ENCODE measurements at regions not wholly inside any gene's neighbourhood (a gene's known extent, or its start where the extent isn't known, plus 50 kb on each side); places are given as distances from the start of the nearest gene placed in this dataset.

DNA sequence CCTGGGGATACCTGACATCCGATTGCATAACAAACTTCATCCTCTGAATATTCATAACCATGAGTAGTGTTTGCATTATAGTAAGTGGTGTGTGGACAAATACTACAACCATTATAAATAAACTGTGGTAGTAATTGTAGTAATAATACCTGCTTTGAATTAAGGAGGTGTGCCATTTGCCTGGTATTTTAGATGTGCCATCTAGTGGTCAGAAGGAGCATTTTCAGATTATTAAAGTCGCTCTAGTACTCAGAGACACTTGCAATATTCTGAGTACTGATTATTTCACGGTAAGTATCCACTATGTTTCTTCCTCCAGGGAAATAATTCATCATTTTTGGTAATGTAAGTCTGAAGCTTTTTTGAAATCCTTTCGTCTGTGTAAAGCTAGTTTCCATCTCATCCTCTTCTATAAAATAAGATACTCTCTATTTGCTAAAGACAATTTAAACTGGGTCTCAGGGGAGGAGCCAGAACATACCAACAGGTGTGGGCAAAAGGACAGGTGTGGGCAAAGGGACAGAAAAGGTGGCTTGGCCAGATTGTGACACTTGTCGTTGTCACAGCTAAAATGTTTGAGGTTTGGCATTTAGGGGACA, 115.3 kb upstream of the WDR11 start:
- H3K27ac ChIP-seq (ENCODE audit: low read depth in 1 of 3, low read length in 2 of 3) = no peak overlapping the region
- peaks cover 0 to 10% (median 3%) of the 10 kb centered on the region in 3 donors for H3K27me3 ChIP-seq (ENCODE audit: control insufficient read depth in 3 of 3, insufficient read depth in 3 of 3, low read length in 3 of 3)
- H3K9me3 ChIP-seq (ENCODE audit: control insufficient read depth in 2 of 2, insufficient read depth in 1 of 2, low read depth in 1 of 2, low read length in 1 of 2) = no peaks in the 10 kb centered on the region
- FAIRE-seq = no peak
- peak; percentile 9 to 12 for DNase-seq
- no peaks in the 10 kb centered on the region for H3K36me3 ChIP-seq (ENCODE audit: control insufficient read depth in 3 of 3, insufficient read depth in 2 of 3, low read depth in 1 of 3, low read length in 3 of 3)
- H3K4me3 ChIP-seq (ENCODE audit: low read depth in 1 of 3, low read length in 3 of 3) = no peak overlapping the region
- H3K4me1 ChIP-seq (ENCODE audit: control insufficient read depth in 3 of 3, insufficient read depth in 2 of 3, low read depth in 1 of 3, low read length in 2 of 3) = no peaks in the 10 kb centered on the region
- 37 to 52% (median 43%) methylated on average over 5 of the region's 5 CpGs for WGBS, 3 donors

DNA sequence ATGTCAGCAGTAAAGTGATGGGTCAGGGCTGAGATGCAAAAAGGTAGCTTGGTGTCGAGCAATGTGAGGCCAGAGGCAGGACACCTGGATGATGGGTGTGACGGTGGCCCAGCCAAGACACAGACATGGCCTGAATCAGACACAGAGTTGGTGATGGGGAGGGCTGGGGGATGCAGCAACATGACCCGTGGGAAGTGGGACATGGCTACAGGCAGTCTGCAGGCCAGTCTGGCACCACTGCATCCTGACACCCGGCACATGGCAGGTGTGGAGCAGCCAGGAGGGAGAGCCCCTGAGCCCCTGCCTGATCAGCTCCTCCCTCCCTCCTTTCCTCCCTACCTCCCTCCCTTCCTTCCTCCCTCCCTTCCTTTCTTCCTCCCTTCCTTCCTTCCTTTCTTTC, 114.8 kb upstream of the WDR11 start:
- FAIRE-seq (no peak), DNase-seq (no peak)
- peaks cover under 1 to 10% (median 3%) of the 10 kb centered on the region in 3 donors for H3K27me3 ChIP-seq (ENCODE audit: control insufficient read depth in 3 of 3, insufficient read depth in 3 of 3, low read length in 3 of 3)
- no peaks in the 10 kb centered on the region for H3K36me3 ChIP-seq (ENCODE audit: control insufficient read depth in 3 of 3, insufficient read depth in 2 of 3, low read depth in 1 of 3, low read length in 3 of 3)
- WGBS, 3 donors = 45 to 73% (median 63%) methylated on average over 4 of the region's 4 CpGs
- H3K4me1 ChIP-seq (ENCODE audit: control insufficient read depth in 3 of 3, insufficient read depth in 2 of 3, low read depth in 1 of 3, low read length in 2 of 3) = no peaks in the 10 kb centered on the region
- no peaks in the 10 kb centered on the region for H3K9me3 ChIP-seq (ENCODE audit: control insufficient read depth in 2 of 2, insufficient read depth in 1 of 2, low read depth in 1 of 2, low read length in 1 of 2)
- no peak overlapping the region for H3K4me3 ChIP-seq (ENCODE audit: low read depth in 1 of 3, low read length in 3 of 3)
- no peak overlapping the region for H3K27ac ChIP-seq (ENCODE audit: low read depth in 1 of 3, low read length in 2 of 3)

DNA sequence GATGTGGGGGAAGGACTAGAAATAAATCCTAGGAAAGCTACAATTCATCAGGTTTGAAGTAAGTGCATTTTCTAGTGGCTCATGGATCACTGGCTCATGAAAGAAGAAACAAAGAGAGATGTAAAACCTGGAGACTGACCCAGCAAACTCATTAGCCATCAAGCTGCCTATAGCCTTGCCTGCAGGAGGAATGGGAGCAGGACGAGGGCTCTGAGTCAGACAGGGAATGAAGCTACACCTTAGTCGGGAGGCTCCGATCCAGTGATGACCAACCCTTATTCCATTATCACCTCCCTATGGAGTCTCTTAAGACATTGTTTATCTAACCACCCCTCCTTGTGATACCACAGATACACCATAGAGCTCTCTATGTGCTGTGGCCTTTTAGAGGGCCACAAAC, 112.5 kb upstream of the WDR11 start:
- 32 to 60% (median 51%) methylated on average over 3 of the region's 3 CpGs for WGBS, 3 donors
- Histone ChIP-seq H3K27me3 (ENCODE audit: control insufficient read depth in 3 of 3, insufficient read depth in 3 of 3, low read length in 3 of 3) (peaks cover 2 to 10% (median 3%) of the 10 kb centered on the region in 3 donors), H3K4me3 (ENCODE audit: low read depth in 1 of 3, low read length in 3 of 3) (no peak overlapping the region), H3K4me1 (ENCODE audit: control insufficient read depth in 3 of 3, insufficient read depth in 2 of 3, low read depth in 1 of 3, low read length in 2 of 3) (no peaks in the 10 kb centered on the region), H3K36me3 (ENCODE audit: control insufficient read depth in 3 of 3, insufficient read depth in 2 of 3, low read depth in 1 of 3, low read length in 3 of 3) (no peaks in the 10 kb centered on the region), H3K27ac (ENCODE audit: low read depth in 1 of 3, low read length in 2 of 3) (no peak overlapping the region), H3K9me3 (ENCODE audit: control insufficient read depth in 2 of 2, insufficient read depth in 1 of 2, low read depth in 1 of 2, low read length in 1 of 2) (no peaks in the 10 kb centered on the region)
- FAIRE-seq = no peak
- no peak for DNase-seq

DNA sequence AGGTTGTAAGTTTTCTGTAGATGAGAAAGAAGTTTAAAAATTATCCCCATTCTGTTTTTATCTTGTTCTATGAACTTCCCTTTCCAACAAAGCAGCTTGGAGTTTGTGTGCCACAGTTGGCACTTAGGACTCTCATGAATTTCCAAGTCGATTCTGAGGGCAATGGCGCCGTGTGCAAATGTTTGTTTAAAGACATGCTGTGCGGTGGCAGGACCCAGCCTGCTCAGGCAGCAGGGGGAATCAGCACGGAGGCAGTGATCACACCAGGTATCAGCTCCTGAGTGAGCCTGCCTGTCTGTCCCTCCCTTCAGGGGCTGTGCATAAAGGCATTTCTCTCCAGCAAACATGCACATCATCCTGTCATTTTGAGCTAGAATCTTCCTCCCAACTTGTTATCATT, 109.8 kb upstream of the WDR11 start:
- H3K36me3 ChIP-seq (ENCODE audit: control insufficient read depth in 3 of 3, insufficient read depth in 2 of 3, low read depth in 1 of 3, low read length in 3 of 3) = no peaks in the 10 kb centered on the region
- H3K27me3 ChIP-seq (ENCODE audit: control insufficient read depth in 3 of 3, insufficient read depth in 3 of 3, low read length in 3 of 3) = peaks cover 0 to 10% (median 5%) of the 10 kb centered on the region in 3 donors
- no peak overlapping the region for H3K27ac ChIP-seq (ENCODE audit: low read depth in 1 of 3, low read length in 2 of 3)
- WGBS, 3 donors = 12 to 39% (median 27%) methylated on average over 5 of the region's 5 CpGs
- no peaks in the 10 kb centered on the region for H3K4me1 ChIP-seq (ENCODE audit: control insufficient read depth in 3 of 3, insufficient read depth in 2 of 3, low read depth in 1 of 3, low read length in 2 of 3)
- DNase-seq = no peak
- H3K4me3 ChIP-seq (ENCODE audit: low read depth in 1 of 3, low read length in 3 of 3) = no peak overlapping the region
- H3K9me3 ChIP-seq (ENCODE audit: control insufficient read depth in 2 of 2, insufficient read depth in 1 of 2, low read depth in 1 of 2, low read length in 1 of 2) = no peaks in the 10 kb centered on the region
- FAIRE-seq = no peak

DNA sequence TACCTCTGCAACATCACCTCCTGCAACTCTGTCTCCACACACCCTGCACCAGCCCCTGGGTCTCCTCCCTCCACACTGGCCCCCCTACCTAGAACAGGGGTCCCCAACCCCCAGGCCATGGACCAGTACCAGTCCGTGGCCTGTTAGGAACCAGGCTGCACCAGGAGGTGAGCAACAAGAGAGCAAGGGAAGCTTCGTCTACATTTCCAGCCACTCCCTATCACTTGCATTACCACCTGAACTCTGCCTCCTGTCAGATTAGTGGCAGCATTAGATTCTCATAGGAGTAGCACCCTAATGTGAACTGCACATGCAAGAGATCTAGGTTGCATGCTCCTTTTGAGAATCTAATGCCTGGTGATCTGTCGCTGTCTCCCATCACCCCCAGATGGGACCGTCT, 108.8 kb upstream of the WDR11 start:
- WGBS, 3 donors = 83 to 89% (median 84%) methylated on average over 4 of the region's 4 CpGs
- Histone ChIP-seq H3K9me3 (ENCODE audit: control insufficient read depth in 2 of 2, insufficient read depth in 1 of 2, low read depth in 1 of 2, low read length in 1 of 2) (no peaks in the 10 kb centered on the region), H3K27ac (ENCODE audit: low read depth in 1 of 3, low read length in 2 of 3) (no peak overlapping the region), H3K4me3 (ENCODE audit: low read depth in 1 of 3, low read length in 3 of 3) (no peak overlapping the region), H3K27me3 (ENCODE audit: control insufficient read depth in 3 of 3, insufficient read depth in 3 of 3, low read length in 3 of 3) (peaks cover 0 to 7% (median 5%) of the 10 kb centered on the region in 3 donors), H3K4me1 (ENCODE audit: control insufficient read depth in 3 of 3, insufficient read depth in 2 of 3, low read depth in 1 of 3, low read length in 2 of 3) (no peaks in the 10 kb centered on the region), H3K36me3 (ENCODE audit: control insufficient read depth in 3 of 3, insufficient read depth in 2 of 3, low read depth in 1 of 3, low read length in 3 of 3) (no peaks in the 10 kb centered on the region)
- FAIRE-seq = no peak
- no peak for DNase-seq

DNA sequence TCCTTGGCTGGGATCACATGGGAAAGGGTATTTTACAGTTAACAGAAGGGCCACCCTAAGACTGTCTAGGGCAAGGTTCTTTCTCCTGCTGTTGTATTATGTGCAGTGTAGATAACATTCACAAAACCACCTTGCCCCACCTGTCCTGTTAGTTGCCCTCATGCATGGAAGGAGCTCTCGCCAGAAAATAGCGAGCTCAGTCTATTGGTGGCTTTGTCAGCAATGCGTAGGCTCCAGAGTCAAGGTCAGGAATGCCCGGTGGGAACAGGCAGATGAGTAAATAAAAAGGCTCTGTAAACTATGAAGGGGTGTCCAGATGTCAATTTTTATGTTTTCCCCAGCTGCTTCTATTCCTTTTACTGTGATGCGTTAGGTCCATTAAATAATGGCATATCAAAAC, 107.1 kb upstream of the WDR11 start:
- 72 to 82% (median 72%) methylated on average over 5 of the region's 5 CpGs for WGBS, 3 donors
- FAIRE-seq = no peak

DNA sequence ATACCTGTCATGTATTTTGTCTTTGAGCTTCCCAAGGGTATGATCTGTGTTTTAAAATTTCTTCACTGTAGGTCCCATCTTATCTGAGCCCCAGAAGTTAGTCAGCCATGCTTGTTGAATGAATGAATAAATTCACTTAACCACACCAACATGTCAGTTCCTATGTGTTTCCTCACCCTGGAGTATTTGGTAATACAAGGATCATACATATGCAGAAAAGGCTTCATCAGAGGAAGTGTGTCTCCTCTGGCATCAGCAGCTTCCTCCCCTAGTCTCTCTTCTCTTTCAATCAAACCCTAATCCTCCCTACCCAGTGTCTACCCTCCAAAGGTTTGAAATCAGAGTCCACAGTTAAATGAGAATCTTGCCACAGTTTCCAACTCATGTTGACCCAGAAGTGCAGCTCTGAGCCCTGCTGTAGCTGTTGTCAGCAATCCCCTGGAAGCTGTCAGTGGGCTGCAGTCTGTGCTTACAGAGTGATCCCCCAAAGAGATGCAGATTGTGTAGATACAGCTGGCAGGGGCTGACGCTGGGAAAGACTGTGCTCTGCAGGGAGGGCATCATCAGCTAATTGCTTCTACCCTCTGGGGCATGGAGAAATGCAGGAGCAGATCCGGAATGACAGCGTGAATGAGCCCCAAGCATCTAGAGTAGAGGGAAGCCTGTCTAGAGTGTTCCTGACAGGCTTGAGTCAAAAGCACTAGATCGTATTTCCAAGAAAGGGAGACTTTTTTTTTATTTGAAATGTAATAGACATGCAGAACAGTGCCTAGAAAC, 105.0 kb upstream of the WDR11 start:
- DNase-seq (no peak), FAIRE-seq (no peak)
- Histone ChIP-seq H3K9me3 (ENCODE audit: control insufficient read depth in 2 of 2, insufficient read depth in 1 of 2, low read depth in 1 of 2, low read length in 1 of 2) (no peaks in the 10 kb centered on the region), H3K27me3 (ENCODE audit: control insufficient read depth in 3 of 3, insufficient read depth in 3 of 3, low read length in 3 of 3) (peaks cover 0 to 5% (median 0%) of the 10 kb centered on the region in 3 donors), H3K27ac (ENCODE audit: low read depth in 1 of 3, low read length in 2 of 3) (no peak overlapping the region), H3K36me3 (ENCODE audit: control insufficient read depth in 3 of 3, insufficient read depth in 2 of 3, low read depth in 1 of 3, low read length in 3 of 3) (no peaks in the 10 kb centered on the region), H3K4me3 (ENCODE audit: low read depth in 1 of 3, low read length in 3 of 3) (no peak overlapping the region), H3K4me1 (ENCODE audit: control insufficient read depth in 3 of 3, insufficient read depth in 2 of 3, low read depth in 1 of 3, low read length in 2 of 3) (no peaks in the 10 kb centered on the region)
- WGBS, 3 donors = 45 to 47% (median 46%) methylated on average over 4 of the region's 4 CpGs

More for the DNA sequence above, 107.1 kb upstream of the WDR11 start:
- Histone ChIP-seq H3K4me3 (ENCODE audit: low read depth in 1 of 3, low read length in 3 of 3) (no peak overlapping the region), H3K4me1 (ENCODE audit: control insufficient read depth in 3 of 3, insufficient read depth in 2 of 3, low read depth in 1 of 3, low read length in 2 of 3) (no peaks in the 10 kb centered on the region), H3K9me3 (ENCODE audit: control insufficient read depth in 2 of 2, insufficient read depth in 1 of 2, low read depth in 1 of 2, low read length in 1 of 2) (no peaks in the 10 kb centered on the region), H3K27ac (ENCODE audit: low read depth in 1 of 3, low read length in 2 of 3) (no peak overlapping the region), H3K27me3 (ENCODE audit: control insufficient read depth in 3 of 3, insufficient read depth in 3 of 3, low read length in 3 of 3) (peaks cover 0 to 5% (median 3%) of the 10 kb centered on the region in 3 donors), H3K36me3 (ENCODE audit: control insufficient read depth in 3 of 3, insufficient read depth in 2 of 3, low read depth in 1 of 3, low read length in 3 of 3) (no peaks in the 10 kb centered on the region)
- no peak for DNase-seq

DNA sequence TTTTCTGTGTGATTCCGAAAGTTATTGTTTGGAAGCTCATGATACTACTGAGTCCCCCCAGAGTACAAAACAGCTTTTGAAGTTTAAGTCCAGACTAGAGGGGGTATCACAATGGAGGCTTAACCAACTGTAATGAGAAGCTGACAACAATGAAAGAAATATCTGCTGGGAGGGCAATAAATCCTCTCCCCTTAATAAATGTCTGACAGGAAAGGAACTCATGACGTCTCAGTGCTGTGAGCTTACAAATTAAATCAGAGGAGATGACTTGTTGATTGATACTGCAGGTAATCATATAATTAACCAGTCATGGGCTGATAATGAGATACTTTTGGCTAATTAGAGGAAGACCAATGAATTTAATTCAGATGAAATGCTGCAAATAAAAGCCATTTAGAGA, 102.6 kb upstream of the WDR11 start:
- H3K36me3 ChIP-seq (ENCODE audit: control insufficient read depth in 3 of 3, insufficient read depth in 2 of 3, low read depth in 1 of 3, low read length in 3 of 3) = no peaks in the 10 kb centered on the region
- no peak for FAIRE-seq
- no peak overlapping the region for H3K4me3 ChIP-seq (ENCODE audit: low read depth in 1 of 3, low read length in 3 of 3)
- DNase-seq = no peak
- H3K27me3 ChIP-seq (ENCODE audit: control insufficient read depth in 3 of 3, insufficient read depth in 3 of 3, low read length in 3 of 3) = peaks cover 0 to 2% (median 0%) of the 10 kb centered on the region in 3 donors
- no peaks in the 10 kb centered on the region for H3K4me1 ChIP-seq (ENCODE audit: control insufficient read depth in 3 of 3, insufficient read depth in 2 of 3, low read depth in 1 of 3, low read length in 2 of 3)
- no peaks in the 10 kb centered on the region for H3K9me3 ChIP-seq (ENCODE audit: control insufficient read depth in 2 of 2, insufficient read depth in 1 of 2, low read depth in 1 of 2, low read length in 1 of 2)
- H3K27ac ChIP-seq (ENCODE audit: low read depth in 1 of 3, low read length in 2 of 3) = no peak overlapping the region
- WGBS, 3 donors = 50 to 52% (median 51%) methylated on average over 2 of the region's 2 CpGs
